ENCODE measurements at regions not wholly inside any gene's neighbourhood (a gene's known extent, or its start where the extent isn't known, plus 50 kb on each side); places are given as distances from the start of the nearest gene placed in this dataset.
"Not testable (repeated sequence)": the region's sequence is repeated elsewhere in the genome, so short reads cannot be mapped to it uniquely, and the experiment has no call there.

DNA sequence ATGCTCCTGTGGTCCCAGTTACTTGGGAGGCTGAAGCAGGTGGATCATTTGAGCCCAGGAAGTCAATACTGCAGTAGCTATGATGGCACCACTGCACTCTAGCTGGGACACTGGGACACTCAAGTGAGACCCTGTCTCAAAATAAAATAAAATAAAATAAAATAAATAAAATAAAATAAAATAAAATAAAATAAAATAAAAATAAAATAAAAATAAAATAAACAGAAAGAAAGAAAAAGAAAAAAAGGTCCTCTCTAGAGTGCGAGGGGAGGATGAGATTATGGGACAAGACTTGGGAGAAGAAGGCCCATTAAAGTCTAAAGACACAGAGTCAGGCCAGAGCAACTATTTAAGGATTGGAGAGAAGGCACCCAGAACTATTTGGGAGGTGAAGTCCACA, 172.5 kb downstream of the IER5 start:
- DNase-seq = no peak

DNA sequence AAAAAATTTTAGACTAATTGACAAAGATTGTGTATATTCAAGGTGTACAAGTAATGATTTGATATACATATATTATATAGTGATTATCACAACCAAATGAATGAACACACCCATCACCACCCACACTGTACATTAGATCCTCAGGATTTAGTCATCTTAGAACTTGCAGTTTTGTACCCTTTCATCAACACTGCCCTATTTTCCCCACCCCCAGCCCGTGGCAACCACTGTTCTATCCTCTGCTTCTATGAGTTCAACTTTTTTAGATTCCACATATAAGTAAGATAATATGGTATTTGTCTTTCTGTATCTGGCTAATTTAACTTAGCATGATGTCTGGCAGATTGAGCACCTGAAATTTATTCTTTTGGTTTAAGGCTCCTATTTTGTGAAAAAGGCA, 173.6 kb downstream of the IER5 start:
- DNase-seq = no peak

DNA sequence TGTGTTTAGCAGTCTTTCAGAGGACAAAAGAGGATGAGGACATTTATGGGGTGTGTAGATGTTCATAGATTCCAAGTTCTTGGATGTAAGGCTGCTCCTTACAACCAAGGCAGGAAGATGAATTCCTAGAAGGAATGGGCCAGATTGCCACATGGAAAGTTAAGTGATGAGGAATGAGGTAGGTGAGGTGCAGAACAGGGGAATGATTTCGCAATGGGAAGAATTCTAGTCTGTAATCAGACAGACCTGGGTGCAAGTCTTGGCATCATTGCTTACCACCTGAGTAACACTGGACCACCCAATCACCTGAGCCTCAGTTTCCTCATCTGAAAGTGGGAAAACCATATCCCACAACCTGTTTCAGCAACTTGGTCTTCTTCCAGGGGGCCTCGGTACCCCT, 174.9 kb downstream of the IER5 start:
- no peak for DNase-seq

GRCh38 chr1:181264821-181265220, 176.3 kb downstream of the IER5 start:
- no peak for DNase-seq

DNA sequence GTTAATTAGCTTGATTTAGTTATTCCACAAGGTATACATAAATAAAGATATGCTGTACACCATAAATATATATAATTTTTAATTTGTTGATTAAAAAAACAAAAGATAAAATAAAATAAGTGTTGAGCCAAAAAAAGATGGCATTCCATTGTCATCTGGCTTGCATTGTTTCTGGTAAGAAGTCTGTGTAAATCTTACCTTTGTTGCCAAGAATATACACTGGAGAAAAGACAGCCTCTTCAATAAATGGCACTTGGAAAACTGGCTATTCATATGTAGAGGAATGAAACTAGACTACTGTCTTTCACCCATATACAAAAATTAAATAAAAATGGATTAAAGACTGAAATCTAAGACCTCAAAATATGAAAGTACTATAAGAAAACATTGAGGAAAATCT, 196.5 kb downstream of the IER5 start:
- DNase-seq = no peak

DNA sequence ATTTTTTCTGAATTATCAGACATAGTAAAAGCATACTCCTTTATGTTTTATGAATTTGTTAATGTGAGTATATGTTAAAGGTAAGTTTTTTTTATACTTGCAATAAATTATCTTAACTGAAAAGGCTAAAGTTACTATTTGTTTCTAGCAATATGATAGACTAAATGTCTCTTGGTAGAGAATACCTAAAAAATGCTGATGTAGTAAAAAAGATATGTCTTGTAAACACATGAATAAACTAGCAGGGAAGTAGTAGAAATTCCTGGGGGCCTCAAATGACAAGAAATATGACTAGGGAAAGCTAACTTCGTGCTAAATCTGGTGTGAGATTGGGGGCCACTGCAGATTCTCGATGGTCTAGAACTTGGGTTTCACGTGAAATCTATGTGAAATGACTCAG, 188.1 kb upstream of the CACNA1E start:
- no peak for DNase-seq

DNA sequence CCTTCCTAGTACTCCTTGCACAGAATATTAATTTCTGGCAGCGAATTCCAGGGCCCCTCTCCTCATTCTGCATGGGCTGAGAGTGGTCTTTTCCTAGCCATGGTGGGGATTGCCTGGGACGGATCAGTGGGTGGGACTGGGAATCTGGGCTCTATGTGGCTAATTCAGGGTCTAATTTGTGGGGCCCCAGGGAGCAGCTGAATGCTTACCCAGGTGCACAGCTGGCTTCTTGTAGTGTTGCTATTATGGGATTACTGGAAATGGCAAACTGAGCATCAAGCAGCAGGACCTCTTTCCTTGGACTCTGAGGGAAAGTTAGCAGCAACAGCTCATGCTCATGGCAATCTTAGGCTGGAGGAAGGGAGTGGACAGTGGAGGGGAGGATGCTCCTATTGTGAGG, 187.1 kb upstream of the CACNA1E start:
- no peak for DNase-seq

DNA sequence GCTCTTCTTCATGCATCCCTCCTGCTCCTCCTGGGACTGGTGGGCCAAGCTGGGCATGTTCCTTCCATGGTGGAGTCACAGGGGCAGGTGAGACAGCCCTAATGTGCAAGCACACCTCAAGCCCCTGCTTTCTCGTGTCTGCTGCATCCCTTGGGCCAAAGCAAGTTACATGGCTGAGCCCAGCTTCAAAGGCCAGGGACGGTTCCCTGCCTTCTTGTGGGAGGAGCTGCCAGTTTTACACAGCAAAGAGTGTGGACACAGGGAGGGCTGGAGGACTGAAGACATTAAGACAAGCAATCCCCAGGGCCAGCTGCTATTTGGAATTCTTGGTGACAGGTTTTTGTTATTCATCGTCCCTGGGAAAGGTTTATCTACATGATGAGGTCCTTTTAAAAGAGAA, 175.2 kb upstream of the CACNA1E start:
- DNase-seq = no peak

- DNase-seq = no peak
These were observed 172.8 kb upstream of the CACNA1E start for GRCh38 chr1:181310560-181310959.

DNA sequence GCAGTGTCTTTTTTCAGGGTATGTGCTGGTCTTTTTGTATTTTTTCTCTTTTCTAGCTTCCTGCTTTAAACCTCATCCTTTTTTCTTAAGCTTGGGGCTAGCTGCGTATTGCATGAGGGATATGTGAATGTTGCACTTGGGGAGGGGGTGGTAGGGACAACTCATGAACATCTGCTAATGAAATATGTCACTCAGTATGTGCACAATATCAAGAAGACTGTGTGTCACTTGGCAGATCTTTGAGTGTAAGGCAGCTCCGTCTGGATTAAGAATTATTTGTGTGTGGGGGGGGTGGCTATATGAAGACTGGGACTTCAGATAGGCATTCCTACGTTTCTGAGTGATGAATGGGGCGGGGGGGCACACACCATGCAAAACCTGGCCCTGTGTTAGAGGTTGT, 170.4 kb upstream of the CACNA1E start:
- DNase-seq = no peak

DNA sequence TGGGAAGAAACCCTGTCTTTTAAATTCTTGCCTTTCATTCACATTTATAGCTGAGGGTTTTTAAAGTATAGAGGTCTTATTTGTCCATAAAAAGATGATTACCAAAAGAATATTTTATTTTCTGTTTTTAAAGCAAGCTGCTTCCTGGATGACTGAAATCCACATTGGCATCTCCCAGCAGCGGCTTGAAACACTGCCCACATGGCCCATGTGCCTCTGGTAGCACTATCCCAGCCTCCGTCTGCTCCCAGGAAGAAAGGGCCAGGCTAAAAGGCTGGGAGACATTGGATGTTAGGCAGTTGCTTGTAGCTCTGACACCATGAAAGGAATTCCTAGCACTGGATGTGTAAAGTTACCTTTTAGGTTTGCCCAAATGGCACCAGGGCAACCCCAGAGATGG, 169.9 kb upstream of the CACNA1E start:
- DNase-seq = no peak

- no peak for DNase-seq
These were observed 169.3 kb upstream of the CACNA1E start for GRCh38 chr1:181314010-181314409.

DNA sequence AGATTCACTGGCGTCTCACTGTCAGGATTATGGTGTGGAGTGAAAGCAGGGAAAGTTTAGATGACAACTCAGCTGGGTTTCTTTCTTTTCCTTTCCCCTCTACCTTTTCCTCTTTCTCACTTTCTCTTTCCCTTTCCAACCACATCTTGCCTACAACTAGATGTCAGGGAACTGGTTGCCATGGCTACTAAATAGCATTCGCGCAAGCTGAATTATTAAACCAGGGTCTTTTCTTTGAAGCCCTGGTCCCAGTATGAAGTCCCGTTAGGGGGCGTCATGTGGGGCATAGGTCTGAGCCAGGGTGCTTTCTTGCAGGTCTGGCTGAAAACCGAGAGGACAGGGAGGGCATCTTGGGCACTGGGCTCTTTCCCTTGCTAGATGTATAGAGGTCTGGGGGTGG, 168.4 kb upstream of the CACNA1E start:
- no peak for DNase-seq

- DNase-seq = no peak
These were observed 165.9 kb upstream of the CACNA1E start for GRCh38 chr1:181317261-181317930.

GRCh38 chr1:181318022-181318857, 165.1 kb upstream of the CACNA1E start:
- DNase-seq = no peak

DNA sequence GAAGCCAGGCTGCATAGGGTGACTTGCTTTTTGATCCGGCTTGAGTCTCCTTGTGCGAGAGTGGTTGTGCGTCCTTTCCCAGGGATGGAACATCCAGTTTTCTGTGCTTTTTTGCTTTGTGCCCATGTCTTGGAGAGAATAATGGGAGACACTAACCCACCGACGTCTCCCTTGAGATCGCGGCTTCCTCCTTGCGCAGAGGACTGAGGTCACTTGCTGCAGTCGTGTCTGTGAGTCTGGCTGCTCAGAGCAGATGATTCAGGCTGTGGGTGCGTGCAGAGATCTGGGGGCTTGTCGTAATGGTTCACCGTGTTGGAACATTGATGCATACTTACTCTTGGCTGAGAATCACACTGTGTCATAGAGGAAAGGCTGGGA, 164.5 kb upstream of the CACNA1E start:
- DNase-seq = peak; percentile 3

- no peak for DNase-seq
These were observed 163.4 kb upstream of the CACNA1E start for GRCh38 chr1:181319907-181320306.

DNA sequence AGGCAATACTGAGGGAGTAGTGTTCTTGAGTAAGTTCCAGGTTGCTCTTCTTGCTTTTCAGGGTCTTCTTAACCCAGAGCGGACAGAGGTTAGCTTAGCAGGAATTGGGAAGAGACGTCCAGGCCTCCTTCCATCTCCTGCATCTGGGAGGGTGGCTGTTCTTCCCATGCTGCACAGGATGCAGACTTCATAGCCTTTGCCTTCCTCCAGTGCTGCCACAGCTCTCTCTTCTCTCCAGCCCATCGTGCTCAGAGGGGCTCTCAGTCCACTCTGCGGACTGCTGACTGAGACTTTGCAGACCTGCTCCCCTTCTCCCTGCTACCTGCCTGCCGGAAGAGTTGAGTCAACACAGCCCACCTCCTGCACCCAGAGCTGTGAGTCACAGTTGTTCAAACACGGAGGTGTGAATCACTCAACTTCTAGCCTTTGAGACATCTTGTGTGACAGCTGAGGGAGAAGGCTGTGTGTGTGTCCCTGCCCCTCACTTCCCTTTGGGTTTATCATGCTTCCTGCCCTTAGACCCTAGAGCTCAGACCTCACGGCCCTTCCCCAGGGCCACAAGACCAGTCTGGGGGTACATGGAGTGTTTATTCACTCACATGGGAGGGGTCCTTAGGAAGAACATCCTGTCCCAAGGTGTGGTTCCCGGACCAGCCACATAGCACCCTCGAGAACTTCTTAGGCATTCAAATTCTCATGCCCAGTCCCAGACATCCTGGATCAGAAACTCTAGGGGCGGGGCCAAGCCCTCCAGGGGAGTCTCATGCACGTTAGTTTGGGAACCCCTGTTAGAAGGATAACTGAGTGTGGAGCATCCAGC, 158.3 kb upstream of the CACNA1E start:
- DNase-seq = peak; percentile 36

DNA sequence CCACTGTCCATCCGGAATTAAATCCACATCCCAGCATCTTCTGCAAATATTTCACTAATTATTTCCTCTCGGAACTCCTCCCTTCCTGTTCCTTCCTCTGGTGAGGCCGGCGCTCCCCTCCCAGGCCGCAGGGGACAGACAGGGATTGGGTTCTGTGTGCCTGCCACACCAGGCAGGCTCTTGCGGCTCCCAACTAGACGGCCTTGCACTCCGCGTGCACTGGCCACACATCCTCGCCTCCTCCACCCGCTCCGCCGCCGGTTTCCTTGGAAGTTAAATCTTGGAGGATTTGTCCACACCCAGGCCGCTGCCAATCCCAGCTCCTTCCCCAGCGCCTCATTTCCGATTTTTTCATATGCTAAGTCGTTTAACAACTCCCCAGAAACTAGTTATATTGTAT, 157.6 kb upstream of the CACNA1E start:
- not testable (repeated sequence) for DNase-seq

- no peak for DNase-seq
These were observed 157.0 kb upstream of the CACNA1E start for GRCh38 chr1:181326348-181326747.

DNA sequence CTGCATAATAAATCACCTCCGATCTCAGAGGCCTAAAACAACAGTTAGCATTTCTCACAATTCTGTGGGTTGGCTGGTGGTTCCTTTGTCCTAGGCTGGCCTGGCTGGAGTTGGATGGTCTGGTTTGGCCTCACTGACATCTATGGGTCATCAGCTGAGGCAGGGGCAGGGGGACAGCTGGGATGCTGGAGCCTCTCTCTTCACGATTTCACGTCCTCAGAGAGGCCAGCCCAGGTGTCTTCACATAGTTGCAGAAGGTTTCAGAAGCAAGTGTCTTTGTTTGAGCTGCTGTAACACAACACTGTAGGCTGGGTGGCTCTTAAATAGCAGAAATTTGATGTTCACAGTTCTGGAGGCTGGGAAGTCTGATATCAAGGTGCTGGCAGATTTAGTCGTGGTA, 155.5 kb upstream of the CACNA1E start:
- DNase-seq = no peak

DNA sequence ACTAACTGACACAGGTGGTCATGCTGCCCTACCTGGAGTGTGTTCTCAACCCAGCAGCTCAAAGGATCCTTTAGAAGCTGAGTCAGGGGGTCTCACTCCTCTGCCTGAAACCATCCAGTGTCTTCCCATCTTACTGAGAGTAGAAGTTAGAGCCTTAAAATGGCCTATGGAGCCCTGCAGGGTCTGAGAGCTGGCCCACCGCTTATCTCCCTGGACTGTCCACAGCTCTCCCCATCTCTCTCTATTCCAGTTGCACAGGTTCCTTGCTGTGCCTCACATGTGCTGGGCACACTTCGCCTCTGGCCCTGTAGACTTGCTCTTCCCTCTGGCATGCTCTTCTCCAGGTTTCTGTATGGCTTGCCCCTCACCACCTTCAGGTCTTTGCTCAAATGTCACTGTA, 148.6 kb upstream of the CACNA1E start:
- DNase-seq = no peak

- DNase-seq = no peak
These were observed 147.7 kb upstream of the CACNA1E start for GRCh38 chr1:181335631-181336030.

Measured in activated naive CD4-positive, alpha-beta T cell treated with Interleukin-2 at 50 U/mL for 16 hours (primary cell).